ENCODE measurements at regions not wholly inside any gene's neighbourhood (a gene's known extent, or its start where the extent isn't known, plus 50 kb on each side); places are given as distances from the start of the nearest gene placed in this dataset.

DNA sequence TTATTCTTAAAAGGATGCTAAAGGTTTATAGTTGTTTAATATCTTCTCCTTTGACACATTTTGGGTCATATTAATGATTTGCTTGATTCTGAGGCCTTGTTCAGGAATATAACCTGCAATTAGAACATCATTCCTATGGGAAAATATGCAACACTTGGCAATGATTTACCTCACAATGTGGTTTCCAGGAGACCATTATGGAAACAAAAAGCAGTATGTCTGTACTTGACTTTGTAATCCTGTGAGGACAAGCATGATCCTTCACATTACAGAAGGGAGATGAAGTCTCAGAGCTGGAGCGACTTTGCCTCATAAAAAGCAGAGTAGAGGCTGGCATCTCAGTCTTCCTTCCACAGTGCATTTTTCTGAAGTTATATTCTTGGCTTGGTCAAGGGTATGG, 57.0 kb upstream of the CDCA7L start:
- DNase-seq, result no peak

DNA sequence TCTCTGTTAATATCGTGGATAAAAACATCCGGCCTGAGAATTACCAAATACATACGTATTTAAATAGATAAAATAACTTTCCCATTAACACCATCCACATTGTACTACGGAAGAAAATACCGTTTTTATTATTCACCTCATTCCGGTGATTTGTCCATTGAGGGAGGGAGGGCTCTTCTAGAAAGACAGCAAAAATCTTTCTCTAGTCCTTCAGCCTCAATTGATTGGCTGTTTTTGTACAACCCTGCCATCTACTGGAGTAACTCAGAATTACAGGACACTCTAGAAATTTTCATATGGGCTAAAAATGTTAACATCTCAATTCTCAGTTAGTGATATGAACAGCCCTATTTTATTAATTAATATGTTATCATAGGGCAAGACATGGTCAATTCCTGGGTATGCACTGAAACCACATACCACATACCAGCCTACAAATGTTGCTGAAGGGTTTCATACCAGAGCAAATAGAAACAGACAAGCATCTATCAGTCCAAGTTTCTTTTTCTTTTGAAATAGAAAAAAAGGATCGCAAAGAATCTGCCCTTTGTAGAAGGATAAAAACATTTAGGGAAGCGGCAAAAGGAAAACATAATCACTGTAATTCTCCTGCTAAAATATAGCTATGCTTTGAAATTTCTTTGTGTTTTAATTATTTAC, 55.8 kb upstream of the CDCA7L start:
- DNase-seq, result peak; percentile 19

DNA sequence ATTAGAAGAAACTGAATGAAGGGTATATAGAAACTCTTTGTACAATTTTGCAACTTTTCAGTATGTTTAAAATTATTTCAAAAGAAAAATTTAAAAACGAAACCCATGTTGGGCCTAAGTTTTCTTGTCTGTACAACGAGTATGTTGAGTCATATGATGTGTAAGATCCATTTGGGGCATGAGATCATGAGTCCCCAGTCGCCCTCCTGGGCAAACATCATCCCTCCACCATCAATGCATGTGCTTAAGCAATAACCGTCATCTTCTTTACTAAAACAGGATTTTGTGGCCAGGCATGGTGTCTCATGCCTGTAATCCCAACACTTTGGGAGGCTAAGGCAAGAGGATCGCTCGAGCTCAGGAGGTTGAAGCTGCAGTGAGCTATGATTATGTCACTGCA, 54.2 kb upstream of the CDCA7L start:
- DNase-seq, result no peak

DNA sequence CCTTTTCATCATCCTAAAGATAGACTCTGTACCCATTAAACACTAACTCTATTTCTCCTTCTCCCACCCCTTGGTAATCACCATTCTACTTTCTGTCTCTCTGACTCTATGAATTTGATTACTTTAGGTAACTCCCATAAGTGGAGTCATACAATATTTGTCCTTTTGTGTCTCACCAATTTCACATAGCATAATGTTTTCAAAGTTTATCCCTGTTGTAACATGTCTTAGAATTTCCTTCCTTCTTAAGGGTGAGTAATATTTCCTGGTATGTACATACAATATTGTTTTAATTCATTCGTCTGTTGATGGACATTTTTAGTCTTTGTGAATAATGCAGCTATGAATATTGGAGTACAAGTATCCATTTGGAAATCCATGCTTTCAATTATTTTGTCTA, 50.9 kb upstream of the CDCA7L start:
- no peak for DNase-seq

Data from skin of body (tissue), 1 donor.